ENCODE measurements at regions not wholly inside any gene's neighbourhood (a gene's known extent, or its start where the extent isn't known, plus 50 kb on each side); places are given as distances from the start of the nearest gene placed in this dataset.

DNA sequence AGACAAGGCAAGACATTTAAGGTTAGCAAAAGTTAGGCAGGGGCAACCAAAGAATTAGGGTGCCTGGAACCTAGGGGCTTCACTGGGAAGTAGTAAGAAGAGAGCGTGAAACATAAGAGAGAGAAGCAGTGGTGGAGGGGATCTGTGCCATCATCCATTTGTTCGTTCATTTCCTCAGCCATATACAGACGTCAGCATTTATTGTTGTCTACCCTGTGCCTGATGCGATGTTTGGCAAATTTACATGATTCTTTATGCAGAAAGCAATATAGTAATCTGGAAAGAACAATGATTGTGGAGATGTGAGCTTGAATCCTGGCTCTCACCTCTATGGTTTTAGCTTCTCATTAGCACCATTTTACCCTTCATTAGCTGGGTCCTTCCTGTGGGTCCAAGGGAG is 477.5 kb upstream of the MPDZ start:
- Mint-ChIP-seq H3K27ac (no peak overlapping the region), H3K27me3 (no peaks in the 10 kb centered on the region), H3K4me3 (no peak overlapping the region), H3K9me3 (peaks cover 6 to 11% of the 10 kb centered on the region in 2 donors), H3K4me1 (no peaks in the 10 kb centered on the region)
- ATAC-seq, result no peak
- no peak for DNase-seq

DNA sequence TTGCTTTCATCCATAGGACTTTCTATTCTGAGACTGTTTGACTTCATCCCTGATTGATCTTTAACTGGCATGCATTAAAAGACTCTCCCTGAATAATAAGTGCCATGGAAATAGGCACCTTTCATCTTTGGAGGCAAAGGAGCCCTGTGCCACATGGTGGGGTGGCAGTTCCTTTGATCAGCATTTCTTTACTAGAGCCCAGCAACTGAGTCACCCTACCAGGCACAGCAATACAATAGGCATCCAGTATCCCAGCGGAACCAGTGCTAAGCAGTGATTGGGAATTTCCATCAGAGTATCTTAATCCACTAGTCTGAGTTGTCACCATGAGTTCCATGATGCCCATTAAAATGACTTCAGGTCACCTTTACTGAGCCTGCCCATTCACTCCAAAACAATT is 476.1 kb upstream of the MPDZ start:
- Mint-ChIP-seq H3K27me3 (no peaks in the 10 kb centered on the region), H3K4me3 (no peak overlapping the region), H3K27ac (no peak overlapping the region), H3K9me3 (peaks cover 7% of the 10 kb centered on the region in 2 donors), H3K4me1 (no peaks in the 10 kb centered on the region)
- no peak for DNase-seq
- no peak for ATAC-seq

DNA sequence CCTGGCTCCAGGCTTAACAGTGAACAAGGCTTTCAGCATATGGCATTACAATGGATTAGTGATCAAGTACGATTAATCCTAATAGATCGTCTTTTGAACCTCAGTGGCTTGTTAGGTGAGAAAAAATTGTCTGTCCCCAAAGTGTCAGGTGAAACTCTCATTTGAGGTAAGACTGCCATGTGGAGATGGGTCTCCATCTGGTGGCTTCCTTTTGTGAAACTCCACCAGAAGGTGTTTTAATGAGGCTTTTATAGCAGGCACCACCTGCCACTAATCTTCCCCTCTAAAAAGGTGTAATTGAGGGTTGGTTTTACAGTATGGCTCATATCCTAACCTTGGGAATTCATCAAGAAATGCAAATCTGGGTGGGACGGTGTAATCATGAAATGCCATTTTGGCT is 471.1 kb upstream of the MPDZ start:
- no peak overlapping the region for H3K27ac Mint-ChIP-seq
- H3K9me3 Mint-ChIP-seq, result peaks cover 16 to 17% of the 10 kb centered on the region in 2 donors
- no peak for DNase-seq
- no peak overlapping the region for H3K4me3 Mint-ChIP-seq
- no peak for ATAC-seq
- no peaks in the 10 kb centered on the region for H3K27me3 Mint-ChIP-seq
- no peaks in the 10 kb centered on the region for H3K4me1 Mint-ChIP-seq

DNA sequence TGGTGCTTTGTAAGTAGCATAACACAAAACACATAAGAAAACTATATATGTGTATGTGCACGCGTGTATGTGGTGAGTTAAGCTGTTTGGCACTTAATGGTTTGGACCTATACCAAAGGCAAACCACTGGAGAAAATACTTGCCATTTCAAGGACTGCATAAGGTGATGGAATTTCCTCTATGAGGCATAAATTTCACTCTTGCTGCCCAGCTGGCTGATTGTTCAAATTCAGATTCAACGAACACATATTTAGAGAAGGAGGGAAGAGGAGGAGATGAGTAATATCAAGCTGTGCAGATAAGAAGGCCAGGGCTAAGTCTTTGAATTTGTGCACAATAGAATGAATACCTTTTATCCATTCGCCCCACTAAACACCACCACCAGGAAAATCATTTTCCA is 470.6 kb upstream of the MPDZ start:
- Mint-ChIP-seq H3K9me3 (peaks cover 16 to 23% of the 10 kb centered on the region in 2 donors), H3K4me1 (no peaks in the 10 kb centered on the region), H3K4me3 (no peak overlapping the region), H3K27me3 (no peaks in the 10 kb centered on the region), H3K27ac (no peak overlapping the region)
- ATAC-seq (no peak), DNase-seq (no peak)

DNA sequence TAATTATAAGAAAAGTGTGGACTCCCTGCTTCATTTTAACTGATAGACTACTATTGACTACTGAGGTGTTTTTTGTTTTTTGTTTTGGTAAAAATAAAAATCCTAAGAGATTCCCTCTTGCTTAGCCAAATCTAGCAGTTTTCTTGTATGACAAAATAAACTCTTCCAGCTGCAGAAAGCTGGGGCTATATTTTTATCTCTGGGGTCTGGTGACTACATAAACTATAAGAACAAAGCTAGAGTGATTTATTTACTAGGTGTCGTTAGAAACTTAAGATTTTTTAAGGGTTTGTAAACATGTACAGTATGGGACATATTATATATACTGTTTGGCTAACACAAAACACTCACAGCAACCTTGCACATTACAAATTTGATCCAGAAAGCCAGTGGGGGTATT is 467.4 kb upstream of the MPDZ start:
- peaks cover 16 to 20% of the 10 kb centered on the region in 2 donors for H3K9me3 Mint-ChIP-seq
- no peaks in the 10 kb centered on the region for H3K4me1 Mint-ChIP-seq
- DNase-seq (no peak), ATAC-seq (no peak)
- no peaks in the 10 kb centered on the region for H3K27me3 Mint-ChIP-seq
- H3K27ac Mint-ChIP-seq, result no peak overlapping the region
- H3K4me3 Mint-ChIP-seq, result no peak overlapping the region

DNA sequence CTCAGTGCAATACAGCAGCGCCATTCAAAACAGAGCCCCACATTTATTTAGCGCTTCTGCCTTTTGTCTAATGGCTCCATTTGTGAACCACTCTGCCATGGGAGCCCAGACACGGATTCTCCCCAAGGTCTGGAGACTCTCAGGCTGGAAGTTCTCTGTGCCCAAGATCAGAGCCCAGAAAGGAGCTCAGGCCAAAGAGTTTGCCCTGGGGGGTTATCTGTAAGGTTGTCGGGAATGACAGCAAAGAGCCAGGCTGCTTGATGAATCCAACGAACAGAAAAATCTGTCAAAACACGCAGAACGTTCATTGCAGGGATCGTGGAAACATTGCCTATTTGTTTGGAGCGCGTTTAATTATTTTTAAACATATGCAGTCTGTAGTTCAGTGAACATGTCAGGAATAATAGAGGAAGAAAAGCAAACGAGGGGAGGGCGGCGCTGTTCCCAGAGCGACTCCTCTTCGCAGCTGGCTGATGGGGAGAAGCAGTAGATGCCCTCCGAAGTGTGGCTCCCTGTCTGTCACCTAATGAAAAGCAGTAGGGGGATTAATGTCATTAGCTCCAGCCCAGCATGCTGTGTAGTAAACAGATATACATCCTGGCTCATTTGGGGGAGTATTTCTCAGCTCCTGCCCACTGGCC is 464.9 kb upstream of the MPDZ start:
- Mint-ChIP-seq H3K4me3 (no peak overlapping the region), H3K4me1 (no peaks in the 10 kb centered on the region), H3K27ac (no peak overlapping the region), H3K27me3 (no peaks in the 10 kb centered on the region), H3K9me3 (peaks cover 13 to 18% of the 10 kb centered on the region in 2 donors)
- ATAC-seq (no peak), DNase-seq (no peak)

DNA sequence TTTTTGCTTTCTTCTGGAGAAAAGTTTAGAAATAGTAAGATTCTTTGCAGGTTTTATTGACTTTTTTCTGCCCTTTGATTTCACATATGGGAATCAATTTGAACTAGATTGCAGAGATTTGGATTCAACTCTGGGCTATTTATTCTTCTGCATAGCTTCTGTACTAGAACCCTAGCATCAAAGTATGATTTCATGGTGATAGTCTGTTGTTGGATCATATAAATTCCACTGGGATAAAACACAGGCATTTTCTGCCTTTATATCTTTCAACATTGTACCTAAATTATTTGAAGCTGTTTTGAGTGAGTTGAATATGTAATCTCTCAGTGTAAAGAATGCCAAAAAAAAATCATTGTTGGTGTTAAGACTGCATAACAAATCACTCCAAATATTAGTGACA is 458.4 kb upstream of the MPDZ start:
- Mint-ChIP-seq H3K27me3 (no peaks in the 10 kb centered on the region), H3K4me3 (no peak overlapping the region), H3K9me3 (peaks cover 5 to 7% of the 10 kb centered on the region in 2 donors), H3K4me1 (no peaks in the 10 kb centered on the region), H3K27ac (no peak overlapping the region)
- no peak for ATAC-seq
- DNase-seq, result no peak

DNA sequence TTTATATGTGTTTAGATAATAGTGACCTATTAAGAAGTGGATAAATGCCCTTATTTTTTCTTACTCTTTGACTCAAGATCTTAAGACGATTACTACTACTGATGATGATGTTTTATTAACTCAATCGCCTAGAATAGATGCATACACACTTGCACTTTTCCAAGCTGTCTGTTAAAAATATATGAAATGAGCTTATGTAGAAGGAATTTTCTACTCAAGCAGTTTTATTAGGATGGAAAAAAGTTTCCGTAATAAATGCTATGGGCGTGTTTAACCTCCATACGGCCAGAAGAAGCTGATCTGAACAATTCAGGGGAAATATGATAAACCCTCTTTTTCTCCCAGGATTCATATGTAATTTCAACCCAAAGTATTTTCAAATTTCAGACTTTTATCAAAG is 455.7 kb upstream of the MPDZ start:
- Mint-ChIP-seq H3K27me3 (no peaks in the 10 kb centered on the region), H3K4me3 (no peak overlapping the region), H3K4me1 (no peaks in the 10 kb centered on the region), H3K27ac (no peak overlapping the region), H3K9me3 (peaks cover 0 to 8% of the 10 kb centered on the region in 2 donors)
- DNase-seq (no peak), ATAC-seq (no peak)

DNA sequence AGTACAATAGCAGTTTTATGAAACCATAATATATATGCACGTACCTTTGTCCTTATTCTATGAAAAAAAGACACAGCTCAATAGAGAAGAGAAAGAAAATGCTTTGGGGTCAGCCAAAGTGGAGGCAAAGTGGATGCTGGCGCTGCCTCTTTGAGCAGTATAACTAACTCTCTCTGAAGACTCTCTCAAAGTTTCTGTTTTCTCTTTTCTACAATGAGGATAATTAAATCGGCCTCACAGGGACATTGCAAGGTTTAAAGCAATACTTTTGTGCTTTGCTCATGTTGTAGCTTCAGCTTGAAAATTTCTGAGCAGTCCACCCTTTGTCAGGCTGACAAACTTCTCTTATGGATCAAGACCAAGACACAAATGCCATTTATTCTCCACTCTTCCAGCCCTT is 455.1 kb upstream of the MPDZ start:
- Mint-ChIP-seq H3K27ac (no peak overlapping the region), H3K4me3 (no peak overlapping the region), H3K4me1 (no peaks in the 10 kb centered on the region), H3K9me3 (peaks cover 0 to 8% of the 10 kb centered on the region in 2 donors), H3K27me3 (no peaks in the 10 kb centered on the region)
- DNase-seq, result no peak
- ATAC-seq, result no peak

DNA sequence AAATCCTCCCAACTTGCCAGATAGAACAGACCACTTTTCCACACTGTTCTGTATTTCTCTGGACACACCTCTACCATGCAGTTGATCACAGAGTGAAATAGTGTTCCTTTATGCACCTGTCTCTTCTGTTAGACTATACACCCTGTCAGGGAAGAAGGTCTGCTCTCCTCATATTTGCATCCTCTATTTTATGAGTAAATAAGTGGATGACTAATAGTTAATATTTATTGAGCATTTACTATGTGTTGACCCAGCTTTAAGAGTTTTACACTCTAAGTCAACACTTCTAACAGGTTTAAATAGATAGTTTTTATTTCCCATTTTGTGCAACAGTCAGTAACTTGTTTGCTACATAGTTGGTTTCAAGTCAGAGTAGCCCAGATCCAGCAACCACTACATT is 452.8 kb upstream of the MPDZ start:
- Mint-ChIP-seq H3K27ac (no peak overlapping the region), H3K27me3 (no peaks in the 10 kb centered on the region), H3K4me3 (no peak overlapping the region), H3K9me3 (peaks cover 0 to 8% of the 10 kb centered on the region in 2 donors), H3K4me1 (no peaks in the 10 kb centered on the region)
- ATAC-seq (no peak), DNase-seq (no peak)

DNA sequence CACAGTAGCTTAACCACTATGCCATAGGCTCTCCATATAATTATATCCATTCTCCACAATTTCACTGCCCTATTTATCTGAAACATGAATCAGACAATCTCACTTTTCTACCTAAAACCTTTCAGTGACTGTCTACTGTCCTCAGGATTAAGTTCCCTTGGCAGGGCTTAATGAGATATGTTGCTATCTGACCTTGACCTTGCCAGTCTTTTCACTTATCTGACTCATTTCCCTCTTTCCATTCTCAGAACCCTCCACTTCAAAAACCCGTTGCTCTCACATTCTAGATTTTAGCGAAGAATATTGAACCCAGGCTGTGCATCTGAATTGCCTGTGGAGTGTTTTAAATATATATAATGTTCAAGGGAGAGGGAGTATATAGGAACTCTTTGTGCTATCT is 452.1 kb upstream of the MPDZ start:
- H3K4me1 Mint-ChIP-seq, result no peaks in the 10 kb centered on the region
- ATAC-seq, result no peak
- no peak for DNase-seq
- H3K9me3 Mint-ChIP-seq, result peaks cover 0 to 8% of the 10 kb centered on the region in 2 donors
- no peaks in the 10 kb centered on the region for H3K27me3 Mint-ChIP-seq
- no peak overlapping the region for H3K27ac Mint-ChIP-seq
- H3K4me3 Mint-ChIP-seq, result no peak overlapping the region

DNA sequence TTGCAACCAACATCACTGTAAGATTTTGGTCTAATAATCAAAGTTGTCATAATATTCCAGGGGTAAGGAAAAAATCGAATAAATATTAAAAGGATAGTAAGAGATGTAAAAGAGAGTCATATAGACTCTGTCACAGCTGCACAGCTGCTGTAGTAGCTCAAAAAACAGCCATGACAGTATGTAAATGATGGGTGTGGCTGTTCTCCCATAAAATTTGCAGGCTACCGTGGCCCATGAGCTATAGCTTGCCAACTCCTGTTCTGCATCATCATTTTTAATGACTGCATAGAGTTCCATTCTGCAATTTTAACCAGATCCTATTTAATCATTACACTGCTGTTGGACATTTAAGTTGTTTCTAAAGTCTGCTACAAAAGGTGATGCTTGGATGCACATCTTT is 450.5 kb upstream of the MPDZ start:
- peaks cover 0 to 8% of the 10 kb centered on the region in 2 donors for H3K9me3 Mint-ChIP-seq
- no peaks in the 10 kb centered on the region for H3K27me3 Mint-ChIP-seq
- DNase-seq (no peak), ATAC-seq (no peak)
- no peak overlapping the region for H3K4me3 Mint-ChIP-seq
- no peaks in the 10 kb centered on the region for H3K4me1 Mint-ChIP-seq
- no peak overlapping the region for H3K27ac Mint-ChIP-seq

DNA sequence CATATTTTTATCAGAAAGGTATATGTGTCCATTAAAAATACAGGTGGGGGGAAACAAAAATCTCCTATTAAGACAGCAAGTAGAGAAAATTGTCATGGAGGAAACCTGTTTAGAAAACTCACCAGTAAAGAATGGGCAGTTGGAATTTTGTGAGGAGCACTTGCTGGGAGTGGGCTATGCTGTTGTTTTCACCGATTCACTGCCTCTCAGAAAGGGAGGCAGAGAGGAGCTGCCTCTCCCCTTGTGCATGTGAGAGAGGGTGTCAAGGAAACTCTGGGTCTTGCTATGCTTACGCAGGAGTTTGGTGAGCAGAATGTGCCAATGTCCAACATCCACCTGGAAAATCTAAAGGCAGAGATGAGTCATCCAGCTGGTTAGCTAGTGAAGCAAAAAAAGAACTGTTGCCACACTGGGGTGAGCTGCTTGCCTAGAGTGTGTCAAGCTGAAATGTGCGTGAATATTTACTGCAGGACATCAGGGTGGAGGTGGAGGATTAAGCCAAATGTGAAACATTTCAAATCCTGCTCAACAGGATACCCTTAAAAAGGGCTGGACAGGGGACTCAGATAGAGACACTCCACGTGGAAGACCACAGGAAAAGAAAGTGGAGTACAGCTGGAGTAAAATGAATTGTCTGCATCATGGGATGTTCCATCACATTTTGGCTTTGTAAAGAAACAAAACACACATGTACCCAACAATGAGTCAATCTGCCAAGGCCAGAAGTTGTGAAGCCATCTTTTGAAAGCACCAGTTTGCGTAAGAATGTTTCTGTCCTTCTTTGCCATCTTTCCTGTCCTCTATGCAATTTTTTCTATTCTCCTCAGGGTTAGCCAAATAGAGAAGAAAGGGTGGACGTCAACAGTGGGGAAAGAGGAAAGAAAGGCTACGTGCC is 449.7 kb upstream of the MPDZ start:
- DNase-seq (no peak), ATAC-seq (no peak)
- H3K27ac Mint-ChIP-seq, result no peak overlapping the region
- no peak overlapping the region for H3K4me3 Mint-ChIP-seq
- H3K27me3 Mint-ChIP-seq, result no peaks in the 10 kb centered on the region
- H3K9me3 Mint-ChIP-seq, result peaks cover 5 to 8% of the 10 kb centered on the region in 2 donors
- no peaks in the 10 kb centered on the region for H3K4me1 Mint-ChIP-seq

DNA sequence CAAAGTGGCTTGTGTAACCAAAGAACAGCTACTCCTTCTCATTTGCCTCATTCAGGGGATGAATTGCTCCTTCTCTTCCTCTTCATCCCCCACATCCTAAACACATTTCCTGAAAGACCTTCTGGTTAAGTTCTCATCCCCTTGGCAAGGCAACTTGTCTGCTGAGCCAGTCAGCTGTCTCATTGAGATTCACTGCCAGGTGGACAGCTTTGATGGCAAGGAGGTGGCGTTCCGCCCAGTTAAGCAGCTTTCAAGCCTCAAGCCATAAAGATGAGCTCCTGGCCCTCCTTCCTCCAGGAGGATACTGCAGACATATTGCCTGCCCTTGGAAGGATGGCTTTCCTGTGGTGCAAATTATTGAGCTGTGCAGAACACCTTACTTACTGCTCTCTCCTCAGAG is 448.6 kb upstream of the MPDZ start:
- no peaks in the 10 kb centered on the region for H3K27me3 Mint-ChIP-seq
- DNase-seq, result no peak
- H3K9me3 Mint-ChIP-seq, result peaks cover 8 to 14% of the 10 kb centered on the region in 2 donors
- no peaks in the 10 kb centered on the region for H3K4me1 Mint-ChIP-seq
- no peak overlapping the region for H3K27ac Mint-ChIP-seq
- ATAC-seq, result no peak
- H3K4me3 Mint-ChIP-seq, result no peak overlapping the region

DNA sequence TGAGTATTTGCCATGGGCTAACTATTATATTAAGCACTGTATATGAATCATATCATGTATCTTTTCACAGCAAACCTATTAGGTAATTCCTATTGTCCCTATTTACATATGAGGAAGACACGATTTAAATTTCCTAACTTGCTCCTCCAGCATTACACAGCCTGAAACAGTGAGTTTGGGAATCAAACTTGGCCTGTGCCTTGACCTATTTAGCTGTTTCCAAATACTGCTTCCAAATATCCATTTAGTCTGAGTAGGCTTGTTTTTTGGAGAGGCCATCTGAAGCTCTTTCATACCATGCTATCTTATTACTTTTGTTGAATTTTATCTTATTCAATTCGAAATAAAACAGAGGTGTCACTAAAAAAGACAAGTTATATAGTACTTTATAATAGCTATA is 447.3 kb upstream of the MPDZ start:
- Mint-ChIP-seq H3K4me1 (no peaks in the 10 kb centered on the region), H3K27ac (no peak overlapping the region), H3K4me3 (no peak overlapping the region), H3K9me3 (peaks cover 5 to 25% of the 10 kb centered on the region in 2 donors), H3K27me3 (no peaks in the 10 kb centered on the region)
- no peak for DNase-seq
- ATAC-seq, result no peak

DNA sequence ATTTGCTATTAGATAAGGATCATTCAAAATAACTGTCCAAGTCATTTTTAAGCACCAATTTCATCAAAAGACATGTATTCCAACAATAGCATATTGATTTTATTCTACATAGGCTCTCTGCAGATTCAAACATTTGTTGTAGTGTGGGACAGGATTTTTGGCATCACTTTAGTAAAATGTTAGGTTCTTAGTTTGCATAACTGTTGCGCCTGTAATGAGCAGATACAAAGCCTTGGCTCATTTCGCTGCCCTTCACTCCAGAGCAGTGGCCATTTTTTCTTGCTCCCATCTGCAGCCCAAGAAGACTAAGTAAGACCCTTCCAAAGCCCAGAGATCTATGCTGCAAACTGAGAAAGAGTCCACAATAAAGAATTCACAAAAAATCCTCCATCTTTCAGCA is 446.0 kb upstream of the MPDZ start:
- H3K9me3 Mint-ChIP-seq, result peaks cover under 1 to 27% of the 10 kb centered on the region in 2 donors
- H3K27ac Mint-ChIP-seq, result no peak overlapping the region
- H3K27me3 Mint-ChIP-seq, result no peaks in the 10 kb centered on the region
- no peaks in the 10 kb centered on the region for H3K4me1 Mint-ChIP-seq
- no peak for ATAC-seq
- DNase-seq, result no peak
- H3K4me3 Mint-ChIP-seq, result no peak overlapping the region

All from stimulated activated naive CD8-positive, alpha-beta T cell treated with anti-CD3 and anti-CD28 coated beads, Interleukin-15, amount 100 ng/mL, for 72 hours (primary cell).